DOHH2 (cell line): ENCODE measurements at regions not wholly inside any gene's neighbourhood (a gene's known extent, or its start where the extent isn't known, plus 50 kb on each side); places are given as distances from the start of the nearest gene placed in this dataset.

Experiments
- CTCF ChIP-seq: fragments of 200-600 bp; sonication (generic); IDR thresholded peaks from one replicate; pipeline ENCODE4 v1.5.1; 2014; ENCODE audit warnings: antibody characterized with exemption, mild to moderate bottlenecking, low read depth, low read length; ENCODE audit not compliant: poor library complexity, severe bottlenecking
- EZH2phosphoT487 ChIP-seq: fragments of 200-600 bp; sonication (generic); IDR thresholded peaks from 2 replicates; pipeline ENCODE4 v1.6.1; 2017; ENCODE audit warnings: borderline replicate concordance, mild to moderate bottlenecking, antibody characterized with exemption, low read length, moderate library complexity, mixed read lengths

- no peak for TF ChIP-seq CTCF
- TF ChIP-seq EZH2phosphoT487: no peak
These were observed 521.8 kb upstream of the DPP6 start for GRCh38 chr7:153530441-153530840.
